ENCODE measurements at regions not wholly inside any gene's neighbourhood (a gene's known extent, or its start where the extent isn't known, plus 50 kb on each side); places are given as distances from the start of the nearest gene placed in this dataset.

DNA sequence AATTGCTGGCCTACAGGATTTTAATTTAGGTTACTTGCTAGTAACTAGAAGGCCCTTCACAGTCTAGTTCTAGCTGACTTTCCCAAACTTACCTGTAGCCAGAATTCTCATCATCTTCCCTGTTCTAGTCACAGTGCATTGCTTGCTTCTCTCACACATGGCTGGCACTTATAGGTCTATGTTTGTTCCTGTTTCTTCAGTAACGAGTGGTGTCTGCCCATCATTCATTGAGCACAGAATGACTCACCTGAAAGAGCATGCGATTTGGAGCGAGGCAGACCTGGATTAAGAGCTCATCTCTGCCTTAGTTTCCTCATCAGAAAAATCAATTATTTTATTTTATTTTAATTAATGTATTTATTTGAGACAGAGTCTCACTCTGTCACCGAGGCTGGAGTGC is 201.7 kb upstream of the ANK2 start:
- DNase-seq (ENCODE audit: low read depth), result no peak

DNA sequence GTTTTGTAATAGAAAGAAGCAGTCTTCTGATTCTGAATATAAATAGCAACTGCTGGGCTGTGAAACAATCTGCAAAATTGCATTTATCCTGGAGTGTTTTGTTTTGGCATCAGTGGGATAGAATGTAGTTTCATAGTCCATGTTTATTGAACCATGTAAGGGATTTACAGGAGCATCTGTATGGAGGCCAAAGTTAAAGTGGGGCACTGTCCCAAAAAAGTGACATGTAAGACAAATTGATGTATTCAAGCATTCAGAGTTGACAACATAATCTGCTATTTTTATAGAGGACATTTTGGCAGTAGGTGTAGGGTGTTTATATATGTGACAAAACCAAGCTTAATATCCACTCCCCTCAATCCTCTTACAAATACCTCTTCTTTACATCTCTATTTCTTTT is 200.5 kb upstream of the ANK2 start:
- DNase-seq (ENCODE audit: low read depth), result no peak

GRCh38 chr4:112852601-112853000 is 196.9 kb upstream of the ANK2 start:
- DNase-seq (ENCODE audit: low read depth), result no peak

- no peak for DNase-seq (ENCODE audit: low read depth)
Observed at GRCh38 chr4:112853662-112854256, 195.7 kb upstream of the ANK2 start.

GRCh38 chr4:112854420-112854819 is 195.0 kb upstream of the ANK2 start:
- DNase-seq (ENCODE audit: low read depth), result no peak

DNA sequence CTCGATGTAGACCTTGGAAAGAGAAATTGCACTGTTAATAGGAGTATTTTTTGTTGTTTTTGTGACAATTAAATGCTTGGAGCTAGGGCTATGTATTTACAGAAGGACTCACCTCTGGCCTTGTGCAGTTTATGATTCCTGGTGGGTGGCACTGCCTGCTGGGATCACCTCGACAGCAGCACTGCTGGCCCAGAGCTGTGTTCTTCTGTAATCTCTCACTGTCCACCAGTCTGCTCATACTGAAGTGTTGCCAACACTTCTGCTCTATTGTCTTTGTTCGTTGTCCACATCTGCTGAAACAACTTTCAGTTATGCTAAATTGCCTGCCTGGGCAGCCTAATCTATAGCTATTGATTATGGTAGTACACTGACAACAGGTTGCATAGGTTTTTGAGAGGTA is 194.4 kb upstream of the ANK2 start:
- DNase-seq (ENCODE audit: low read depth), result no peak

- peak; percentile 72 for DNase-seq (ENCODE audit: low read depth)
Observed at GRCh38 chr4:112857461-112857860, 192.0 kb upstream of the ANK2 start.

DNA sequence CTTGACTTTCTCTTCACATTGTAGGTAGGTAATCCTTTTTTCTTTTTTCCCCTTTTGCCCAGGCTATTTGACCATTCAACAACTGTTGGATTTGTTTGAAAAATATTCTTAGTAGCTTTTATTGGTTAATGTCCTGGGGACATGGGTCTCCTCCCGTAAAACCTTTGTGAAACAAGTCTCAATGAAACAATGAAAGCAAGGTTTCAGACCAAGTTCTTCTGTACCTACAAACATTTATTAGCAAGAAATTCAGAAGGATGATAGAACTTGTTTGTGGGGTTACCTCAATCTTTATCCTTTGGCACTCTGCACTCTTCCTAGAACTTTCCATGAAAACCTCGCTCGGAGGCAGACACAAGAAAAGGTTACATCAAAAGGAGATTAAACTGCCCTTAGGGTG is 190.7 kb upstream of the ANK2 start:
- DNase-seq (ENCODE audit: low read depth), result no peak

DNA sequence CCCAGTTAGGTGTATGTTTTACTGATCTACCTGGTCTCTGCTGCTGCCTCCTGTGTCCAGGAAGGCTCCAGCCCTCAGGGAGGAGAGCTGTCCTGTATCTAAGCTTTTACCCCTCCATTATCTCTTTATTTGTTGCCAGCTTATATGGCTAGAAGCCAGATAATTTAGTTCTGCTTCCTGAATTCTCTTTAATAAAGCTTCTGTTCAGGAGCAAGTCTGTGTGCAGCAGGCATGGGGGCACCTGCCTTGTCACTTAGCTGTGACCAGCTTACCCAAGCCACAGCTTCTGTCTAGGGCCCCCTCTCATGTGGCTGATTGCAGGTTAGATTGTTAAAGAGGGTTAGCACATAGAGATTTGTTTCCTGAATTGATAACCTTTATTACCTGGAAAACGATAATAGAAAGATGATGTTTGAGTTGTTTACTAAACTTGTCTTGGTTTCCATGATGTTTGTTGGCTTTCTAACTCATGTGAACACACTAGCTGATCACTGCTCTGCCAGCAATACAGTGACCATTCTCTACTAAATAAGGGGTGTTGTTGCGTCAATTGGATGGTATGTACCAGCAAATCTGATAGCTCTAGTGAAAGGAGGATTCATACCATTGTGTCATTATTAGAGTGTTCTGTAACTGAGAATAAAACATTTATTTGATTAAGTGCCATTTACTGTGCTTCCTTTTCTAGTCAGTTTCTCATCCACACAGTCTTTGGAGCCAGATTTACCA is 189.8 kb upstream of the ANK2 start:
- no peak for DNase-seq (ENCODE audit: low read depth)

DNA sequence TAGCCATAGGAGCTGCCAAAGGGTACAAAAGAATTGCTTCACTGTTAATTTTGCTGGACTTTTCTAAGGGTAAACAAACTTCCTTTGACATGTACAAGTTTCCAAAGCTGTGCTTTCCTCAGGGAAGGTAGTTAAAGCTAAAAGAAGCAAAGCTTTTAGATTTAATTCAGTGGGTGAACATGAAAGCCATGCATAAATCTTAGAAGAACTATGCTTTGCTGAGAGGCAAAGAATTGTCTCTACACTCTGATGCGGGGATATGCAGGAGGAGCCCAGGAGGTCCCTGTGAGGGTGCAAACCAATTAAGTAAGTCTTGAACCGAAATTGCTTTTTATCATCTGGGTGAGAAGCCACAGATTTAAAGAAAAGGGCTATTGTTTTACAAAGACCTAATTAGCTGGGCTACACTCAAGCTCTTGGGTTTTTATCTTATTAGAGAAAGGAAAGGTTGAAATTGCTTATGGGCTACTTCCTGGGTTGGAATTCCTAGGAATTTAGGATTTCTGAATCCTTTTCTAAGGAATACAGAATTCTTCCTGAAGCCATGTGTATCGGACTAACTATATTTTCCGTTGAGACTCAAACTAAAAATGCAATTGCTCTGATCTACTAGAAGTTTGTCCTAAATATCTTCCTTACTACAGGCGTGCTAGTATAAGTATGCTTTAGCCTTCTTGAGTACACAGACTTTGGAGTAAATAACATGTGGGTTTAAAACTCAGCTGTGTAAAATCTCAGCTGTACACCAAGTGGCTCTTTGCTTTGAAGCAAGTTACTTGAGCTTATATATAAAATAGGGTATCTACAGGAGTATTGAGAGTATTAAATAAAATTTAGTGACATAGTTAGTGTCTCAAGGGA is 188.4 kb upstream of the ANK2 start:
- no peak for DNase-seq (ENCODE audit: low read depth)

- no peak for DNase-seq (ENCODE audit: low read depth)
Observed at GRCh38 chr4:112861691-112862674, 187.5 kb upstream of the ANK2 start.

DNA sequence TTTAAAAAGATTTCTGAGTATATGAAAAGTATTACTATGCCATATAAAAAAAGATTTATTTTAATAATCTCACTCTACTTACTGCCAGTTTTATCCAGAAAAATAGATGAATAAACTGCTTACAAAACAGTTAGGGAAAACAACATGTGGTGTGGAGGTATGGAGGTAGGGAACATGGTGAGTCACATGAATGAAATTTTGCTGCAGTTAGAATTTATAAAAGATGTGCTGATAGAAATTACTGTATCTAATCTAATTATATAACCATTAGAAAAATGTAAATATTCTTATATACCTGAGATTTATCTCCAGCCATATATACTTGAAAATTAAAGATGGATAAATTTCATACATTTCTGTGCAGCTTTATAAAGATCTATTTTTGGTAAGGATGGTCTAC is 184.0 kb upstream of the ANK2 start:
- DNase-seq (ENCODE audit: low read depth), result no peak

DNA sequence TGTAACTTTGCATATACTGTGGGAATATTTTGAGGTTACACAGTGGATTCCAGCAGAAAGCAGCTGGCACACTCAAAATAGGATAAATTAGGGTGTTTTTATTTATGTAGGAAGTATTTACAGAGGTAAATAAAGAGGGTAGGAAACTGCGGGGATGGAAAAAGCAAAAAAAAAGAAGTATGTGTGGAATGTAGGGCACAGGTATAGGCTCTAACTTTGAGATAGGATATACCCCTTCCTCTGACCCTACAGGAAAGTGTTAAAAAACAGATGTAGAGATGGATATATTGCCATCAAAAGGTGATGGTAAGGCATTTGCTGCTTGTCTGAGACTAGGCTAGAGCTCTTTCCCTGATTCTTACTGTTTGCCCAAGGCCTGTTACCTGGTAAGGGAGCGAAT is 173.1 kb upstream of the ANK2 start:
- no peak for DNase-seq (ENCODE audit: low read depth)

DNA sequence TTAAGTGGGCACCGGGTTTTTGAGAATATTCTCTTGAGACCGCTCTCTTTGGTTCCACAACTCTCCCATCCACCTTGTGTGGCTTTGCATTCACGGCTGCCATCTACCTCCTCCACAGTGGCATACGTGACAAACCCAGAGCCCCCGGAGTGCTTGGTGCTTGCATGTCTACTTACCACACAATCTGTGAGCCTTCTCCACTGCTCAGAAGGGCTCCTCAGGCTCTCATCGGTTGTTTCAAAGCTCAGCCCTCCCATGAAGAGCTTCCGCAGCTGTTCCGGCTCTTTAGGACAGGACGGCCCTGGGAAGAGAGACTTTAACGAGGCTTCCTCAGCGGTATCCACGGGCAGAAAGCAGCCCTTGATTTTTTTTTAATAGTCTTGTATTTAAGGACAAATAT is 167.6 kb upstream of the ANK2 start:
- no peak for DNase-seq (ENCODE audit: low read depth)

- DNase-seq (ENCODE audit: low read depth), result no peak
Observed at GRCh38 chr4:112882286-112882685, 167.2 kb upstream of the ANK2 start.

DNA sequence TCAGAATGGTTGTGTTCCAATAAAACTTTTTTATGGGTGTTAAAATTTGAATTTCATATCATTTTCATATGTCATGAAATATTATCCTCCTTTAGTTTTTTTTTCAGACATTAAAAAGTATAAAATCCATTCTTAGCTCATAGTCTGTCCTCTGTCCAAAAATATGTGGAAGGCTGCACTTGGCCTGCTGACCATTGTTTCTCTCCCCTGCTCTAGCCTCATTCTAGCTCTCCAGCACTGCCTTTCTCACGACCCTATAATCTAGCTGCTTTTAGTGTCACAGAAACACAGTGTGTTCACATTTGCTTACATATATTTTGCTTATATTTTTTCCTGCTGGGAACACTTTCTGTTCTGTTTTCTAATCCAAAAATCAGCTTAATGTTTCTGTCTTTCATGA is 165.0 kb upstream of the ANK2 start:
- DNase-seq (ENCODE audit: low read depth), result no peak

GRCh38 chr4:112885897-112886296 is 163.6 kb upstream of the ANK2 start:
- no peak for DNase-seq (ENCODE audit: low read depth)

GRCh38 chr4:112888622-112889021 is 160.8 kb upstream of the ANK2 start:
- DNase-seq (ENCODE audit: low read depth), result no peak

DNA sequence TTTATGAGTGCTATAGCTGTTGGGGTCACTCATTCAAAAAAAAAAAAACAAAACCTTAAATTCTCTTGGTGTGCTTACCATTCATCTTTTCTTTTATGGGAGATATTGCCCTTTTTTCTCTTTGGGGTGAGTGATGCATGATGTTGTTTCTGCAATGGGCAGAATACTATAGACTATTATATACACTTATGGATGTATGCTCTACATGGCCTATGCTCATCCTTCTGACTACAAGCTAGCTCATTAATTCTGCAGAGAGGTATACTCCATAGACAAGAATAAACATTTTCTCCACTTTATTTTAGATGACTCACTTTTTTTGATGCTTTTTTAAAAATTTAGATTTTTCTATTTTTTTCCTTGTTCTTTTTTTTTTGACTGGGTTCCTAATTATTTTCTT is 160.3 kb upstream of the ANK2 start:
- no peak for DNase-seq (ENCODE audit: low read depth)

DNA sequence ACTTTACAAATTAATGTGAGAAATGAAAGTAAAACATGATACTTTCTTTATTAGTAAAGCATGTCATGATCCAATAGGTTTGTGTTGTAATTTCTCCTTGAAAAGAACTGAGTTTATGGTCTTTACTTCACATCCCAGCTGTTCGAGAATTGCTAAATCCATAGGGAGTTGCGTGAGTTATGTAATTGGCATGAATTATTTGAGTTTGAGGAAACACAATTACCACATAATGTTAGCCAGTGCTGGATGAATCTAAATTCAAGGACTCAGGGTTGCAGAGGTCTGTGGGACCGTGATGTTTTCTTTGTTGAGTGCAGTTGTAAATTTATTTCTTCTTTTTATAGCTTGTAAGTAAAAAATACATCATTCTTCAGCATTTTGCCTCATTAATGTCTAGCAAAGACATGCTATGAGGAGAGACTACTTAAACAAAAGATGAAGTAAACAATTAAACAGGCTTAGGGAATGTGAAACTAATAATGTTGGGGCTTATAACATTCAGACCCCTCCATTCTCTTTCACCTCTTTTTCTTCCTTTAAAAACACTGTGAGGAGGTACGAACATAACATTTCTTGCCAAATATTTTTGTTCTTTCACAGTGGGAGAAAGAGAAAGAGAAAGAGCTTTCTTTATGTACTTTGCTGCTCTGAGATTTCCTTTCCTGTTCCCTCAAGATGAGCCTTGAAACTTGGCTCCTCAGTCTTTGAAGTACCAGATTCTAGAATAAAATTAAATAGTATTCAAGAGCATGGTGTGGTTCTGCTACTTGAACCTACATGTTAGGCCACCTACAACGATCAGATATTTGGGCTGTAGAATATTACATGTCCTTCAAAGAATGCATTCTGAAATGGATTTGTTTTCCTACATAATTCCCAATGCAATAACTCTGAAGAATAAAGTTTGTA is 159.6 kb upstream of the ANK2 start:
- DNase-seq (ENCODE audit: low read depth), result no peak

DNA sequence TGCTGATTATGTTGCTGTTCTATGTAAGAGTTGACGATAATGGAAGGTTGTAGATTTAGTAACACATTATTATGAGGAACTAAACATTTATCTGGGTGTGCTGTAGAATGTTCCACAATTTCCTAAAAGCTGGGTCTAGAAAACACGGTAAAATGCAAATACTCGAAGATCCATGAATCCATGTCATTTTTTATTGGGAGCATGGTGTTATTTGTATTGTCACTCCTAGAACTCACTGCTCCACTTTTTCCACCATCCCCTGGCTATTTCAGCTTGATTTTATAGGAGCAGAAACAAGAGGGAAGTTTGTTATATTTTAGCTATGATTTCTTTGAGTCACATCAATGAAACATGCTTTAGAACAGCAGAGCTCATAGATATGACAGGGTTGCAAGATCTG is 155.0 kb upstream of the ANK2 start:
- DNase-seq (ENCODE audit: low read depth), result no peak
